Thoracic aorta (tissue), 2 donors: ENCODE measurements at regions not wholly inside any gene's neighbourhood (a gene's known extent, or its start where the extent isn't known, plus 50 kb on each side); places are given as distances from the start of the nearest gene placed in this dataset.
"Not testable (repeated sequence)": the region's sequence is repeated elsewhere in the genome, so short reads cannot be mapped to it uniquely, and the experiment has no call there.

Experiments
- ATAC-seq: fragments of 150-250 bp; one replicate; pipeline ENCODE4 v1.8.0; 2017; ENCODE audit warnings: low read depth; ENCODE audit not compliant: insufficient number of reproducible peaks, low FRiP score
- DNase-seq: peaks from one replicate; pipeline ENCODE4 v3.0.0-alpha.2; 2020; ENCODE audit warnings: low spot score
- H3K27ac ChIP-seq, 2 donors: fragments of 200-600 bp; sonication (generic); 1 replicate in 1 of 2; 2 replicates in 1 of 2; pipeline ENCODE4 v1.5.1; 2016; ENCODE audit warnings: mild to moderate bottlenecking in 2 of 2, moderate library complexity in 2 of 2
- H3K27me3 ChIP-seq: fragments of 200-600 bp; sonication (generic); replicated peaks from 2 replicates; pipeline ENCODE4 v1.6.0; 2016; ENCODE audit warnings: mild to moderate bottlenecking; ENCODE audit not compliant: insufficient read depth
- H3K36me3 ChIP-seq: fragments of 200-600 bp; sonication (generic); one replicate; pipeline ENCODE4 v1.5.1; 2016
- H3K4me1 ChIP-seq, 2 donors: fragments of 200-600 bp; sonication (generic); 1 replicate in 1 of 2; 2 replicates in 1 of 2; pipeline versions ENCODE4 v1.5.1 to v1.6.0; 2016; ENCODE audit warnings: low read depth in 2 of 2, mild to moderate bottlenecking in 1 of 2; ENCODE audit not compliant: control insufficient read depth in 1 of 2
- H3K4me3 ChIP-seq: fragments of 200-600 bp; sonication (generic); 2 replicates; pipeline ENCODE4 v1.5.1; 2016; ENCODE audit warnings: mild to moderate bottlenecking
- H3K9me3 ChIP-seq: fragments of 200-600 bp; sonication (generic); 2 replicates; pipeline ENCODE4 v1.5.1; 2016
- TF ChIP-seq, protein P1 (sequence below): fragments of 200-600 bp; sonication (generic); IDR thresholded peaks from one replicate; pipeline ENCODE4 v1.5.1; 2019; ENCODE audit warnings: antibody characterized with exemption

DNA sequence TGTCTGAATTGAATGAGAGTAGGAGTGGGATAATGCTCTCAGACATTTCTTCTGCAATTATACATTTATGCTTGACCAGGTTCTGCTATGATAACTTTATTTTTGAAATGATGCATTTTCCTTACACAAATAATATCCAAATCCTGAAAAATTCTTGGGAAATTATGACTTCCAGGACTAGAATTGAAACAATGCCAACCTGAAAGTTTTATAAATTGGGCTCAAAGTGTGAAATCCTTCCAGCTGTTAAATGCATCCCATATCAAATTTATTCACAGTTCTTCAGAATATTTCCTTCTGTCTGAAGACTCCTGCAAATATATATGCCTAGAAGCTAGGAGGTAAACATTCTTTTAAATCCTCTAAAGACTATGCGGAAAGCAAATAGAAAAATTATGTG is 155.7 kb upstream of the EYA4 start:
- no peak for ATAC-seq
- Histone ChIP-seq H3K36me3 (no peaks in the 10 kb centered on the region), H3K27ac (no peak overlapping the region), H3K4me3 (no peak overlapping the region), H3K4me1 (no peaks in the 10 kb centered on the region), H3K27me3 (no peaks in the 10 kb centered on the region), H3K9me3 (no peaks in the 10 kb centered on the region)
- no peak for DNase-seq
- TF ChIP-seq, protein P1, sequence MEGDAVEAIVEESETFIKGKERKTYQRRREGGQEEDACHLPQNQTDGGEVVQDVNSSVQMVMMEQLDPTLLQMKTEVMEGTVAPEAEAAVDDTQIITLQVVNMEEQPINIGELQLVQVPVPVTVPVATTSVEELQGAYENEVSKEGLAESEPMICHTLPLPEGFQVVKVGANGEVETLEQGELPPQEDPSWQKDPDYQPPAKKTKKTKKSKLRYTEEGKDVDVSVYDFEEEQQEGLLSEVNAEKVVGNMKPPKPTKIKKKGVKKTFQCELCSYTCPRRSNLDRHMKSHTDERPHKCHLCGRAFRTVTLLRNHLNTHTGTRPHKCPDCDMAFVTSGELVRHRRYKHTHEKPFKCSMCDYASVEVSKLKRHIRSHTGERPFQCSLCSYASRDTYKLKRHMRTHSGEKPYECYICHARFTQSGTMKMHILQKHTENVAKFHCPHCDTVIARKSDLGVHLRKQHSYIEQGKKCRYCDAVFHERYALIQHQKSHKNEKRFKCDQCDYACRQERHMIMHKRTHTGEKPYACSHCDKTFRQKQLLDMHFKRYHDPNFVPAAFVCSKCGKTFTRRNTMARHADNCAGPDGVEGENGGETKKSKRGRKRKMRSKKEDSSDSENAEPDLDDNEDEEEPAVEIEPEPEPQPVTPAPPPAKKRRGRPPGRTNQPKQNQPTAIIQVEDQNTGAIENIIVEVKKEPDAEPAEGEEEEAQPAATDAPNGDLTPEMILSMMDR, result no peak

DNA sequence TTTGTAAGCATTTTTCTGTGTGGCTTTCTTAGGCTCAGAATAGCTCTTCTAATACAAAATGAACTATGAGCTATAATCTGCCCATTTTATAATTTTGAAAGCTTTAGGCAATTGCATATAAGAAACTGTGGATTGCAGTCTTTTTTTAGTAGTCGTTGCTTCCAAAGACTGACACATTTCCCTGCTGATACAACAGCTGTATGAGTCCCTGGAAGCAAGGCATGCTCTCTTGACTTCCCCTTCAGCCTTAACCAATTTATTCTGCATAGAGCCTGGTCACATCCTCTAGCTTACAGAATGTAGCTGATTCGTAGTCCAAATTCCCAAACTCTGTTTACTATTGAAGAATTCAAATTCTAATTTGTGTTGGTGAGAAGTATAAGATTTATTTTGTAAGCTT is 155.3 kb upstream of the EYA4 start:
- DNase-seq (no peak), ATAC-seq (no peak)
- H3K27ac ChIP-seq, result no peak overlapping the region
- H3K27me3 ChIP-seq, result no peaks in the 10 kb centered on the region
- no peak overlapping the region for H3K4me3 ChIP-seq
- TF ChIP-seq, protein P1, result no peak
- H3K9me3 ChIP-seq, result no peaks in the 10 kb centered on the region
- no peaks in the 10 kb centered on the region for H3K4me1 ChIP-seq
- no peaks in the 10 kb centered on the region for H3K36me3 ChIP-seq

DNA sequence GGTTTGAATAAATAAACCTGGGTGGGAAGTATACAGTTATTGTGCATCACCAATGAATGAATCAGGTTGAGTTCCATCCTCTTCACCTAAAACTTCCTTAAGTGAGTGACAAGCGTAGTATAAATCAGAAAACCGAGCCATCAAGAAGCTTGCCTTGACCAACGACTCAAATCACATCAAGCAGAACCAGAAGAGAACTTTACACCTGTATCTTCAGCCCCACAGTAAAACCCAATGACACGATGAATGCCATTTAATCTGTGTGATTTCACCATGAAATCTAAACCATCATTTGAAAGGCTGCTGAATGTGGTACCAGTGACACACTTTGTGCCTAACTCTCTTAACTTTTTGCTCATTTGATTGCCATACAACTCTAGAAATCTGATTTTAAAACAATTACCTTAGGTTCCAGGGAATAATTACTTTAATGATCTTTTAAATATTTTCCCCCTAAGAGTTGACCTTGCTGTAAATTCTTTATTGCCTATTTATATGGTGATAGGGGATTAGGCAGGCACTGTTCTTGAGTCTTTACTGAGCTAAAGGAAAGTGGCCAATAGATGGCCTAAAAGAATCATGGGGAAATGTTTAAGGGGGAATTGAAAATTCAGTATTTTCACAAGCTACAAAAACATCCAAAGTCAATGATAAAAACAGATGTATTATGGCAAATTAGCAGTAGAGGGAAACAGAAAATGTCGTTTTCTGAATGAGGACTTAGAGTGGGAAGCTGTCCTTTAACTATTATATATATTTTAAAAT is 152.0 kb upstream of the EYA4 start:
- no peak for ATAC-seq
- no peak for DNase-seq
- TF ChIP-seq, protein P1, result no peak
- no peaks in the 10 kb centered on the region for H3K27me3 ChIP-seq
- no peak overlapping the region for H3K4me3 ChIP-seq
- no peaks in the 10 kb centered on the region for H3K36me3 ChIP-seq
- no peaks in the 10 kb centered on the region for H3K4me1 ChIP-seq
- H3K9me3 ChIP-seq, result no peaks in the 10 kb centered on the region
- H3K27ac ChIP-seq, result no peak overlapping the region

DNA sequence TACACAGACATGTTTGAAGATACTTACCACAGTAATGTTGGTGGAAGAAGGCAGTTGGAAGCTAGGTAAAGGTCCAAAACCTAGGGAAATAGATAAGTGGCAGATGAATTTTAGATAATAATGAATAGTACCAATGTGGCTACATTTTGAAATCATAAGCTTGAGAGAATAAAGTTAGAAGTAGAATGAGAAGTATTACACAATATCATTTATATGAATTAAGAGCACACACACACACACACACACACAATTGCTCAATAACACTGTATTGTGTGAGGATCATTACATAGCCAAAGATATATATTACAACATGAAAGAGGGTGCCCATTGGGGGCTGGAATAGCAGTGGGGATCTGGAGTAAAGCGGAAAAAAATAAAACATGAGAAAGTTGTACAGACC is 149.0 kb upstream of the EYA4 start:
- no peak for DNase-seq
- H3K4me1 ChIP-seq, result no peaks in the 10 kb centered on the region

DNA sequence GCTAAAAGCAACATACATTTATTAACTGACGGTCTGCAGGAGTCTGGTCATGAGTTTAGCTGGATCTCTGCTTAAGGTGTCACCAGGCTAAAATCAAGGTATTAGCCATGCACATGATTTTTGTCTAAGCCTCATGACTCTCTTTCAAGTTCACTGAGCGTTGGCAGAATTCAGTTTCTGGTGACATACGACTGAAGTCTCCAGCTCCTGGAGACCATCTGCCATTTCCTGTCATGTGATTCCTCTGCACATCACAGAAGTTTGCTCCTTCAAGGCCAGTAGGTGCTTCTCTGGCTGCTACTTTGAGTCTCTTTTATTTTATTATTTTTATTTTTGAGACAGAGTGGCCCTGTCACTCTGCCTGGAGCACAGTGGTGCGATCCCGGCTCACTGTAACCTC is 148.4 kb upstream of the EYA4 start:
- TF ChIP-seq, protein P1, result no peak
- Histone ChIP-seq H3K9me3 (no peaks in the 10 kb centered on the region), H3K36me3 (no peaks in the 10 kb centered on the region), H3K4me1 (no peaks in the 10 kb centered on the region), H3K27ac (no peak overlapping the region), H3K4me3 (no peak overlapping the region), H3K27me3 (no peaks in the 10 kb centered on the region)
- DNase-seq (no peak), ATAC-seq (no peak)

More for the DNA sequence above, 149.0 kb upstream of the EYA4 start:
- H3K4me3 ChIP-seq, result no peak overlapping the region
- H3K36me3 ChIP-seq, result no peaks in the 10 kb centered on the region
- H3K9me3 ChIP-seq, result no peaks in the 10 kb centered on the region
- ATAC-seq, result no peak
- no peak overlapping the region for H3K27ac ChIP-seq
- no peaks in the 10 kb centered on the region for H3K27me3 ChIP-seq
- TF ChIP-seq, protein P1, result no peak

DNA sequence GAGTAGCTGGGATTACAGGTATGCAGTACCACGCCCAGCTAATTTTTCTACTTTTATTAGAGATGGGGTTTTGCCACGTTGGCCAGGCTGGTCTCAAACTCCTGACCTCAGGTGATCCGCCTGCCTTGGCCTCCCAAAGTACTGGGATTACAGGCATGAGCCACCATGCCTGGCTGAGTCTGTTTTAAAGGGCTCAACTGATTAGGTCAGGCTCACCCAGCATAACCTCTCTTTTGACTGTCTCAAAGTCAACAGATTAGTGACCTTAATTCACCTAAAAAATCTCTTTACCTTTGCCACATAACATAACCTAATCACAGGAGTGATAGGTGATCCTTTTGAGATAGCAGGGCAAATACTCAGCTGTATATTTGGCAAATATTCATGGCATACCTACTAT is 147.9 kb upstream of the EYA4 start:
- H3K4me3 ChIP-seq, H3K27ac ChIP-seq, ATAC-seq, H3K27me3 ChIP-seq, H3K4me1 ChIP-seq, DNase-seq, H3K36me3 ChIP-seq, H3K9me3 ChIP-seq: not testable (repeated sequence)
